HepG2 (cell line): ENCODE measurements at regions not wholly inside any gene's neighbourhood (a gene's known extent, or its start where the extent isn't known, plus 50 kb on each side); places are given as distances from the start of the nearest gene placed in this dataset.

Source experiments
- ATAC-seq: fragments of 200-7000 bp; cut with Tn5 transposase; 3 replicates; pipeline ENCODE4 v1.9.1; 2020; ENCODE audit warnings: mild to moderate bottlenecking, moderate library complexity
- BruUV-seq: library from RNA; stranded (reverse); fragments of 400-500 nt; replicated peaks from 2 replicates; lab custom pipeline; 2021; lab: Mats Ljungman, UMichigan
- CTCF ChIA-PET: fragments of 300-600 bp; formaldehyde crosslinking; extraction: SDS; loops from one replicate; lab custom pipeline; 2021; ENCODE audit warnings: low total read pairs, inconsistent platforms, low intra/inter-chr PET ratio; lab: Yijun Ruan, JAX
- POLR2A ChIA-PET: fragments of 350-600 bp; sonication (Branson Sonifier 250); formaldehyde crosslinking; loops from one replicate; lab custom pipeline; 2020; ENCODE audit warnings: antibody characterized with exemption, inconsistent platforms; lab: Yijun Ruan, JAX
- DNase-seq: peaks from one replicate; pipeline ENCODE4 v3.0.0-alpha.2; 2015; ENCODE audit warnings: low spot score
- FAIRE-seq: peaks from 3 replicates; lab custom pipeline; 2011; peaks lifted over from hg19 to GRCh38; lab: Jason Lieb, UNC
- H2AFZ ChIP-seq: one replicate; pipeline ENCODE4 v1.6.1; 2011; ENCODE audit warnings: low read length, inconsistent platforms
- H3K27ac ChIP-seq: fragments of 300-600 bp; 3 replicates; pipeline ENCODE4 v1.8.0; 2011; ENCODE audit warnings: mixed run types, mild to moderate bottlenecking, mixed read lengths, low read length, inconsistent platforms; ENCODE audit not compliant: insufficient read depth; ENCODE audit errors: extremely low read length
- H3K27me3 ChIP-seq, 2 experiments: fragments of 200-600 bp in 1 of 2; 2 replicates in 1 of 2; 3 replicates in 1 of 2; pipeline versions ENCODE4 v1.6.0 to v1.8.0; 2011; ENCODE audit warnings: low read length in 2 of 2, mild to moderate bottlenecking in 2 of 2, moderate library complexity in 2 of 2, inconsistent platforms in 1 of 2; ENCODE audit not compliant: insufficient read depth in 2 of 2, control insufficient read depth in 1 of 2
- H3K36me3 ChIP-seq, 2 experiments: fragments of 200-600 bp in 1 of 2; replicated peaks in 1 of 2; 2 replicates in 1 of 2; 3 replicates in 1 of 2; pipeline versions ENCODE4 v1.5.1 to v1.8.0; 2011; ENCODE audit warnings: low read length in 2 of 2, inconsistent platforms in 1 of 2; ENCODE audit not compliant: insufficient read depth in 2 of 2, control insufficient read depth in 1 of 2
- H3K4me1 ChIP-seq: 2 replicates; pipeline ENCODE4 v1.5.1; 2012; ENCODE audit warnings: low read length, inconsistent platforms; ENCODE audit not compliant: insufficient read depth
- H3K4me2 ChIP-seq: 2 replicates; pipeline ENCODE4 v1.6.0; 2011; ENCODE audit warnings: low read depth, low read length, inconsistent platforms
- H3K4me3 ChIP-seq, 3 experiments: fragments of 200-600 bp in 1 of 3; sonication (generic), shearing (Covaris generic) in 1 of 3; replicated peaks in 1 of 3; 2 replicates each; pipeline ENCODE4 v1.5.1; 2011 to 2016; ENCODE audit warnings: low read length in 3 of 3, inconsistent platforms in 2 of 3, low read depth in 2 of 3, mild to moderate bottlenecking in 2 of 3, control low read depth in 1 of 3, mixed read lengths in 1 of 3; ENCODE audit not compliant: insufficient read depth in 1 of 3
- H3K79me2 ChIP-seq: one replicate; pipeline ENCODE4 v1.6.1; 2011; ENCODE audit warnings: low read length, inconsistent platforms; ENCODE audit not compliant: insufficient read depth
- H3K9ac ChIP-seq: 2 replicates; pipeline ENCODE4 v1.6.0; 2011; ENCODE audit warnings: mild to moderate bottlenecking, low read depth, low read length, inconsistent platforms; ENCODE audit not compliant: insufficient read depth
- H3K9me3 ChIP-seq: 2 replicates; pipeline ENCODE4 v1.5.1; 2012; ENCODE audit warnings: mild to moderate bottlenecking, low read length
- H4K20me1 ChIP-seq: 2 replicates; pipeline ENCODE4 v1.6.0; 2011; ENCODE audit warnings: inconsistent platforms, mild to moderate bottlenecking, low read length, moderate library complexity; ENCODE audit not compliant: insufficient read depth
- AHR ChIP-seq: IDR thresholded peaks from 2 replicates; pipeline ENCODE4 v1.6.1; 2018; ENCODE audit warnings: missing genetic modification reagents, missing compliant biosample characterization
- CEBPB ChIP-seq: IDR thresholded peaks from 2 replicates; pipeline ENCODE4 v1.6.1; 2011; ENCODE audit warnings: low read depth, low read length, improper control_type of control experiment, borderline replicate concordance
- MTA3 ChIP-seq: sonication (generic); formaldehyde crosslinking; IDR thresholded peaks from 2 replicates; pipeline ENCODE4 v1.4.0; 2020; ENCODE audit warnings: missing genetic modification reagents
- ZBTB42 ChIP-seq: sonication (generic); formaldehyde crosslinking; IDR thresholded peaks from 2 replicates; pipeline ENCODE4 v1.5.0; 2020; ENCODE audit warnings: mild to moderate bottlenecking, missing genetic modification reagents
- ZNF225 ChIP-seq: sonication (generic); formaldehyde crosslinking; IDR thresholded peaks from 2 replicates; pipeline ENCODE4 v1.4.0; 2020; ENCODE audit warnings: mild to moderate bottlenecking, missing genetic modification reagents
- ZNF564 ChIP-seq: sonication (generic); formaldehyde crosslinking; IDR thresholded peaks from 2 replicates; pipeline ENCODE4 v1.8.1; 2023; ENCODE audit warnings: mild to moderate bottlenecking, missing genetic modification reagents
- ZNF83 ChIP-seq: sonication (generic); formaldehyde crosslinking; IDR thresholded peaks from 2 replicates; pipeline ENCODE4 v1.4.0; 2020; ENCODE audit warnings: missing genetic modification reagents, mild to moderate bottlenecking, borderline replicate concordance
- WGBS: methylation state at CpG from one replicate; pipeline ENCODE4 v1.1.6; 2017; ENCODE audit warnings: low lambda C conversion rate; 5-methylcytosine and 5-hydroxymethylcytosine counted together
- in situ Hi-C: cut with HindIII; loops from 2 replicates; pipeline ENCODE4 v1.10.0; 2017; ENCODE audit warnings: low pct_unique_long_range_greater_than_20kb; ENCODE audit not compliant: extremely low pct_ligation_motif_present
- intact Hi-C: fragments of 100-400 bp; cut with micrococcal nuclease; formaldehyde crosslinking; loops from one replicate; pipeline ENCODE4 v1.10.0; 2022; ENCODE audit not compliant: unreplicated experiment

- Histone ChIP-seq H3K9ac (no peak overlapping the region), H4K20me1 (no peaks in the 10 kb centered on the region), H3K4me3 (no peak overlapping the region), H3K4me1 (no peaks in the 10 kb centered on the region), H3K27me3 (no peaks in the 10 kb centered on the region; a peak in 1 of 5 replicates), H2AFZ (no peak overlapping the region), H3K36me3 (no peaks in the 10 kb centered on the region), H3K27ac (no peak overlapping the region), H3K9me3 (no peaks in the 10 kb centered on the region), H3K79me2 (no peaks in the 10 kb centered on the region), H3K4me2 (no peak overlapping the region)
- DNase-seq, result no peak
- WGBS, result 74% methylated on average over 10 of the region's 17 CpGs
- in situ Hi-C loops, result no loop called here
- CTCF ChIA-PET, result no interaction called here
- no TSS peak for BruUV-seq
- no peak for TF ChIP-seq AHR
- no peak for TF ChIP-seq ZNF564
- TF ChIP-seq ZNF225, result no peak
- POLR2A ChIA-PET, result no interaction called here
- no peak for ATAC-seq
- intact Hi-C loops, result no loop called here
- FAIRE-seq, result no peak
Observed at GRCh38 chr15:94033683-94034020, 197.7 kb upstream of the MCTP2 start.

GRCh38 chr15:94033014-94033682 lies 198.2 kb upstream of the MCTP2 start:
- no TSS peak for BruUV-seq
- H3K27me3 ChIP-seq, result no peaks in the 10 kb centered on the region; a peak in 1 of 5 replicates
- no peak overlapping the region for H3K27ac ChIP-seq
- intact Hi-C loops, result no loop called here
- TF ChIP-seq ZBTB42 (no peak), MTA3 (CRISPR knock-in tag) (no peak), CEBPB (peak; percentile 70), ZNF83 (CRISPR knock-in tag) (no peak)
- TF ChIP-seq, all 625 proteins: peak for 1
- Histone ChIP-seq H3K4me1 (no peaks in the 10 kb centered on the region), H3K79me2 (no peaks in the 10 kb centered on the region), H2AFZ (no peak overlapping the region), H3K4me2 (no peak overlapping the region), H3K9ac (no peak overlapping the region), H3K9me3 (no peaks in the 10 kb centered on the region), H3K4me3 (no peak overlapping the region), H3K36me3 (no peaks in the 10 kb centered on the region), H4K20me1 (no peaks in the 10 kb centered on the region)
- FAIRE-seq (no peak), ATAC-seq (no peak), DNase-seq (no peak)
- ChIA-PET CTCF (no interaction called here), POLR2A (no interaction called here)
- in situ Hi-C loops, result no loop called here
- 21% methylated on average over 8 of the region's 8 CpGs for WGBS
